ENCODE measurements at regions not wholly inside any gene's neighbourhood (a gene's known extent, or its start where the extent isn't known, plus 50 kb on each side); places are given as distances from the start of the nearest gene placed in this dataset.

DNA sequence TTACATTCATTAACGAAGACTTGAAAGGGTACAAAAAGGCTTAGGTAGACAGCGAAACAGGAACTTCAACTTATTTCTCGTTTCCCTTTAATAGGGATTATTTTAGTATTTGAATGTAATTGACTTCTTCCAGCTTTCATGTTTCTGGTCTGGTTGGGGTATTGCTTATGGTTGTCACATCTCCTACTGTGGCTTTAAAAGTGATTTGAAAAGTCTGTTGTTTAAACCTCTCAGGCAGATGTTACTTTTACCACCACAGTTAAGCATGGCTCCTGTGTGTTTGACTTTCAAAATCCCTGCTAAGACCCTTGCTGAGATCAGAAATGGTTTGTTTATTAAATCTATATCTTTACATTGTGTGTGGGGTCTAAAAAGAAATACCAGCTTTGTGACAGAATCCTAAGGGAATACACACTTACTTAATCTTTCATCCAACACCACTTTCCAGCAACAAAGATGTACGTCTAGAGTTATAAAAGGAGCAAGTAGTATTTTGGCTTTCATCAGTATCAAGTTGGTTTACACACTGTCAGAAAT, 661.2 kb downstream of the FAT4 start:
- no peak for DNase-seq

DNA sequence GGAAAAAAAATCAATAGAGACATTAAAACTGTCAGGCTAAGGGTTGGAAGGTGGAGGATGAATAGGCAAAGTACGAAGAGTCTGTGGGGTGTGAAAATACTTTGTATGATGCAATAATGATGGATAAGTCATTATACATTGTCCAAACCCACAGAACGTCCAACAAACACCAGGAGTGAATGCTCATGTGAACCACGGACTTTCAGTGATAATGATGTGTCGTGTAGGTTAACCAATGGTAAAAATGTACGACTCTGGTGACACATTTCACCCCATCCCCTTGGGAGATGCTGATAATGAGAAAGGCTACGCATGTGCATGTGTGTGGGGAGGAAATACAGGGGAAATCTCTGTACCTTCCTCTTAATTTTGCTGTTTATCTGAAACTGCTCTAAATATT, 665.2 kb downstream of the FAT4 start:
- no peak for DNase-seq

DNA sequence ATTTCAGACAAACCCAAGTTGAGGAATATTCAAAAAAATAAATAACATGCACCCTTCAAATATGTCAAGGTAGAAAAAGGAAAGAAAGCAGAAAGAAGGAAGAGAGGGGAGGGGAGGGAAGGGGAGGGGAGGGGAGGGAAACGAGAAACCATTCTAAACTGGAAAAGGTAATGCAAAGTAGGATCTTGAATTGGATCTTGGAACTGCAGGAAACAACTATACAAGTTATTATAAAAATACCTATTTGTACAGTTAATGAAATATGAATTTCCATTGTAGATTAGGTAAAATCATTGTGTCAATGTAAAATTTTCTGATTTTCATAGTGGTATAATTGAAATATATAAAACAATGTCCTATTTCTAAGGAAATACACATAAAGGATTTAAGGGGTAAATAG, 668.4 kb downstream of the FAT4 start:
- DNase-seq, result no peak

GRCh38 chr4:125985856-125986255, 671.1 kb downstream of the FAT4 start:
- no peak for DNase-seq

- DNase-seq, result no peak
Measured at GRCh38 chr4:125986307-125986706, 671.6 kb downstream of the FAT4 start.

DNA sequence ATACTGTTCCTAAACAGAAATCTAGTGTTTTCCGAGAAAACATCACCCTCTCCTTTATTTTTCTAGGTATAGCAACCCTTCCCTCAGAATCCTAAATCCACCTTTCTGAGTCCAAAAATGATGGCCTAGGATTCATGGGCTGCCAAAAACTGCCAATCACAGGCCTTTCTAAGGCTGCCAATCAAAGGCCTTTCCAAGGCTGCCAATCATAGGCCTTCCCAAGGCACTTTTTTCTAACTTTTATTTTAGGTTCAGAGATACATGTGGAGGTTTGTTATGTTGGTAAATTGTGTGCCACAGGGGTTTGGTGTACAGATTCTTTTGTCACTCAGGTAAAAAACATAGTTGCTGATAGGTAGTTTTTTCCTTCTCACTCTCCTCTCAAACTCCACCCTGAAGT, 673.7 kb downstream of the FAT4 start:
- no peak for DNase-seq

DNA sequence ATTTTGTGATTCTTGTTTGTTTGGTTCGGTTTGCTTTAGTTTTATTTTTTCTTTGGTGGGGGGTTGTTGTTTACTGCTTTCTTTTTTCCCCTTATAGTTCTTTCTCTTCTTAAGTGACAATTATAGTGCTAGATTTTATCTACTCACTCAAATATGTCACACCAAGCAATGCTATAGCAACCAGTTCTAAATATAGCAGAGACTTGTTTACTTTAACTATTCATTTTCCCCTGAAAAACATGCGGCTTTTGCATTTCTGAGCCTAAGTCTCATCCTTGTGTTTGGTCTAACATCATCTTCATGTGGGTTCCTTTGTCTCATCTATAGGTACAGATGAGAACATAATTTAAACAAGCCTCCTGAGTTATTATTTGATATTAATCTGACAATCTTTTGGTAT, 676.6 kb downstream of the FAT4 start:
- DNase-seq, result no peak

DNA sequence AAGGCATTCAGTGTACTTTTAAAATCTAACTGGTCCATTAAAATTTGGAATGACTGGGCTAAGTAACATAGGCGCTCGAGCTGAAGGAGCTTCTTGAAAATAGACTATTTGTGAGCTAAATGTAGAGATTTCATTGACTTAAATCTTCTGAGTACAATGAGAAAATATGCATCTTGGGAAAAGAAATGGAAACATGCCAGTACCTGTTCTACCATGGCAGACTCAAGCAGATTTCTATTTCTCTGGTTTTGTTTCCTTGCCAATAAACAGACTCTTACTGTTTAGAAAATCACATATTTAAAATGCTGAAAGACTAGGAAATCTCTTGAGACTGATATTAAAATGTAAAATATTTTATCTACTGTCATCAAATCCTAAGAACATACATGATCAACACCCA, 678.1 kb downstream of the FAT4 start:
- no peak for DNase-seq

DNA sequence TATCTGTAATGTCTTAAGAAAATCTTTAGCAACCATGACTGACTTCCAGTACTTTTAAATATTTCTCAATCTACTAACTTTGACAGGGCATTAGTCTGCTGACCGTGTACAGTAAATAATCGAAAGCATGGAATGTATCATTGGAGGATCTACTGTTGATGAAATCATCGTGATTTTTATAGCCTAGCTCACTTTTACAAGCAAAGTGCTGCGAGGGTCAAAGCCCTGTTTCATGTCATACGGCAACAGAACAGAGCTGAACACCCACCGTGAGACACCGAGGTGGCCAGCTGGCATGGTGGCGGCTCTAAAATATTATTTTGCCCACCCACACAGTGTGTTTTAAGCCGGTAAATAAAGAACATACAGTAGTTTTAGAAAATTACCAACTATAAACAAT, 679.3 kb downstream of the FAT4 start:
- DNase-seq, result no peak

DNA sequence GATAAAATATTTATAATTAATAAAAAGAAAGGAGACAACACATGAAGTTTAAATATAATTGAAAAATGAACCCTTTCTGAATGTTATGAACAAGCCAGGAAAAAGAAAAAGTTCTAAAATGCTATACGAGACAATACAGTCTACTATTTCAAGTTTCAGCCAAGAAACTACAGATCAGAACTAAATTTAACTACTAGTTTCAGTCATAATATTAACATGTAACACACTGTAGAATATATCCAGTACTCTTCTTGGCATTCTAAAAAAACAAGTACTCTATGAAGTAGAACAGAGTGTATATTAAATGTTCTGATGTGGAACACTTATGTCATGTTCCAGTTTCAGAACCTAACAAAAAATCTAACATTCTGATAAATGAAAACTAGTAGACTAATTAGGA, 679.7 kb downstream of the FAT4 start:
- DNase-seq, result no peak

DNA sequence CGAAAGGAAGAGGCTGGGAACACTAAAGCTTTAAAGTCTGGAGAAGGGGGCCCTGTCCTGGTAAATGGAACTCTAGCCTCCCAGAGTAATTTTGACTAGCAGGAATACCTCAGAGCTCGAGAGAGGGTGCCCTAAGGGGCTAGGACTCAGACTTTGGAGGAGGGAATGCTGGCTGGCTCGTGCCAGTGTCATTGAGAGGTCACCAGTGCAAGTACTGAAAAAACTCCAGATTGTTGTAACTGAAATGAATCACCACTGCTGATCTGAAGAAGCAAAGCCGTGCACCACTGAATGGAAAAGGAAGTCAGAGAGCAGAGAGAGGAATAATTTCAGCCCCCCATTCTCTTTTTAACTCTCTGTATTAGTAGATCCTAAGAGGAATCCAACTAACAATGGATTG, 690.2 kb downstream of the FAT4 start:
- DNase-seq, result no peak

DNA sequence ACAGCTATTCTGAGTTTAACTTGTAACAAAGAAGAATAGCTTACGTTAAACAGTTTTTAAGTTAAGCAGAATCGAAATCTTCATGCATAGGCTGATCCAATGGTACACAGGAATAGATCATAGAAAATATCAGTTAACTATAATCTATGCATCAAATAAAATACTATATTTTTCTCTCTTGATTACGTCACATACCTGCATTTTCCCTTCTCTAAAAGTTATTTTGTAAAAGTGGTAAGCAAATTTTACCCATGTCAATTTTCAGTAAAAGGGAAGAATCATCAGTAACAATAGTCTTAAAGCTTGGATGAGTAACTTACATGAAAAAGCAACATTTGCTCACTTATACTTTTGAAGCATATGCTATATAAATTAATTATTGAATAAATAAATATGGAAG, 692.4 kb downstream of the FAT4 start:
- DNase-seq, result no peak

- no peak for DNase-seq
Measured at GRCh38 chr4:126012691-126013290, 698.0 kb downstream of the FAT4 start.

DNA sequence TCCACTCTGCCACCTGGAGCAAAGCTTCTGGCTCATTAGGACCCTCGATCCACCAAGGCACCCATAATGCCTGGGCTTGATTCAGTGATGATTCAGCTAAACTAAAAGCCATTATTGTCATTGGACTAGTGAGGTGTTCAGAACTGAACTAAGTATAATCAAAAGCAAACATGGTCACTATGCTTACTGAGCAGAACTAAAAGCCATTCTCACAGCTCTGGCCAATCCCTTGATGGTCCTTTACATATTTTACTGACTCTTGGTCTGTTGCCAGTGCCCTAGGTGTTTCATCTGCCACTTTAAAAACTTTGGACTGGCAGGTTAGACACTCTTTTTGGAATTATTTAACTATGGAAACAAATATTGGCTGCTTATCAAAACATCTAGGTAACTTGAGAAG, 703.5 kb downstream of the FAT4 start:
- DNase-seq, result no peak

DNA sequence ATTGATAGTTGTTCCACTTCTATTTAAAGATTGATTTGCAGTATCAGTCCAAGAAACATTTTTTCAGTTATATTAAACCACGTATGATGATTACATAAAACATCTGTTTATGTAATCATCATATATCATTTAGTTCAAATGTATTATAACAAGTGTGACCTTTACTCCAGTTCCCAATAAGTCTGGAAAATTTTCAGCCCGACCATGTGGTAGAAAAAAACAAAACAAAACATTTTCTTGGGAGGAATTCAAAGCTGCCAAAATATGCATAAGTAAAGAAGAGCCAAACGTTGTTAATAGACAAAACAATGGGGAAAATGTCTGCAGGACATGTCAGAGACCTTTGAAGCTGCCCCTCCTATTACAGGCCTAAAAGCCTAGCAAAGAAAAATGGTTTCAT, 709.1 kb downstream of the FAT4 start:
- no peak for DNase-seq

- DNase-seq, result no peak
Measured at GRCh38 chr4:126027601-126028000, 712.8 kb downstream of the FAT4 start.

GRCh38 chr4:126028876-126029275, 714.1 kb downstream of the FAT4 start:
- DNase-seq, result no peak

GRCh38 chr4:126037231-126037630, 722.5 kb downstream of the FAT4 start:
- DNase-seq, result no peak

- DNase-seq, result no peak
Measured at GRCh38 chr4:126038502-126039144, 723.9 kb downstream of the FAT4 start.

- no peak for DNase-seq
Measured at GRCh38 chr4:126046081-126046614, 731.4 kb downstream of the FAT4 start.

- no peak for DNase-seq
Measured at GRCh38 chr4:126047114-126047513, 732.4 kb downstream of the FAT4 start.

DNA sequence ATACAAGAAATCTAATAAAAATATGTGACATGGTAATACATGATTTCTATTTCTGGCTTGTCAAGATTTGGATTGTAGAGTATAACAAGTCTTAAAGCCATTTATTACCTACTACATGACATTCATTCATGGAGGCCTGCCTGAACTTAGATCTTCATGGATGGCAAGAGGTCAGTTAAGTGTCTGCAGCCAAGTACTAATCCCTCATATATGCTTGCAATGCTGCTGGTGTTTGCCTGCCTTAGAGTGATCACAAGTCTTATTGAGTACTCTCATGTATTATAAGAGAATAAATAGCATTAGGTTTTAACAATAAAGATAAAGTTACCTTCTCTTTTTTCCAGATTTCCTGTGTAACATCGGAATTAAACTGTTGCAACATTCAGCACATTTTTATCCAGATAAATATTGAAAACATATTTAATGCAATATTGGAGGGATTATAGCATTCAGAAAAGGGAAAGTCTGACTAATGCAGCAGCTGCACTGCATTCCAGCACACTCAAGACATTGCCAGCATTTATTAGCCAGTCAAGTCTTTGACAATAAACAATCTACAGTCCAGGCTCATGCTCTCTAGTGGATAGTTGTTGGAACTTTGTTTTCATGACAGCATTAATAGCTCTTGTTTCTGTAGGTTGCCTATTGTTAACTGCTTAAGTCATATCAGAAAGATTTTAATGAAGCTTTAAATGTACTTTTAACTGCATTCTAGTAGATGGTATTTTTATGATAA, 737.1 kb downstream of the FAT4 start:
- no peak for DNase-seq

DNA sequence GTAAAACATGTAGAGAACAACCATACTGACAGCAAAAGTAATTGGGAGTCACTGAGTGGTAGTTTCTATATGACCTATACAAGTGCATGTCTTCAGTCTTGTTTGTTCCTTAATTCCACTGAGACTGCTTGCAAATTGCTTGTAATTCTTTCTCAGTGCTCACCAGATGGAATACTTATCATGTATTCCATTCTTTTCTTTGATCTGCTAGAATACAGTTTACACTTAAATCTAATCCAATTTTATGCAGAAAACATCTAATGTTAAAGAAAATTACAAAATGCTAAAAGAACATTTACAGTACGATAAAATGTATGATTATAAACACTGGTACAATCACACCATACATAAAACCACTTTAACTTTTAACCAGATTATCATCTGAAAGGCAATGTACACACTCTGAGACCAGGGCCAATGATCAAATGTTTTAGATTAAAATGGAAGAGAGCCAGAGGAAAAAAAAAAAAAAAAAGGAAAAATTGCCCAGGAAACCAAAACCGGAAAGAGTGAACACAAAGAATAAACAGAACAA, 741.4 kb downstream of the FAT4 start:
- DNase-seq, result no peak

GRCh38 chr4:126057371-126057770, 742.6 kb downstream of the FAT4 start:
- no peak for DNase-seq
